ENCODE measurements at regions not wholly inside any gene's neighbourhood (a gene's known extent, or its start where the extent isn't known, plus 50 kb on each side); places are given as distances from the start of the nearest gene placed in this dataset.

DNA sequence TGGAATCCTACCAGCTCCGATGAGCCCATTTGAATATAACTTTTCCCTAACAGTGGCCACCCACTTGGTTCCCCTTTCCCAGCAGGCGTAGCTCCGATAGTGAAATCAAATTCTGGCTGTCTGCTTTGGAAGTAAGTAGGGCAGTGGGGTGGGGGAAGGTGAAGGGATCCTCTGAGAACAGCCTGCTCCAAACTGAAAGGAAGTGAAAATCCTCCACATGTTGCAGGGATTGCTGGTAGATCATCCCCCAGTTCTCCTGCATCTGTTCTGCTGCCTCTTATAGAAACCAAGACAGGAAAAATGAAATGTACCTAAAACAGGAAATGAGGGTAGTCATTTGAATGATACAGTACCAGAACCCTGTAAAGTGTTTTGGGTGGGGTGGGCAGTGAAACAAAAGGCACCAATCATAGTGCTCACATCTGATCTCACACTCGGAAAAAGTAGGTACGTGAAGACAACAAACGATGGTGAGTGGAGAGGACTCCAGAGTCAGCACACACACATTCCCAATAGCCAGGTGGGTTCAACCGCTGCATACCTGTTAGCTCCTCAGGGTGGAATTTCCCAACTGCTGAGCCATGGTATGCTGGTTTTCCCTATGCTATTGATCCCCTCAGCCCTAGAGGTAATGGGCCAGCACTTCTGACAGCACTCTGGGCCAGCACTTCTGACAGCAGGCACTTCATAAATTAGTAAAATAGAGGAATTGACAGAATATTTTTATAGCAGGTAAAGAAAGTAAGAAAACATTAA is 304.9 kb upstream of the ADAMTS9 start:
- Histone ChIP-seq H3K4me3 (ENCODE audit: low read depth, low read length) (no peak overlapping the region), H3K27me3 (replicated peaks; ENCODE audit: control insufficient read depth, insufficient read depth, low read length) (no peaks in the 10 kb centered on the region), H3K36me3 (ENCODE audit: control insufficient read depth, insufficient read depth, low read length) (no peaks in the 10 kb centered on the region), H3K4me1 (0 out of 2 replicates have a peak, but pooled peaks cover 5% of the 10 kb centered on the region), H3K9me3 (no peaks in the 10 kb centered on the region)
- no TSS peak for BruUV-seq (replicated peaks)
- CTCF ChIA-PET: no interaction called here
- no peak overlapping the region for H3K4me3 Mint-ChIP-seq (ENCODE audit: unreplicated experiment)
- H3K27ac Mint-ChIP-seq (ENCODE audit: unreplicated experiment): no peak overlapping the region
- peaks cover 9% of the 10 kb centered on the region for H3K9me3 Mint-ChIP-seq (ENCODE audit: unreplicated experiment)
- H3K4me1 Mint-ChIP-seq (ENCODE audit: low read depth, unreplicated experiment): no peaks in the 10 kb centered on the region
- POLR2A ChIA-PET: no interaction called here
- H3K27me3 Mint-ChIP-seq (ENCODE audit: insufficient read depth, unreplicated experiment): no peaks in the 10 kb centered on the region
- DNase-seq: no peak
- no peaks in the 10 kb centered on the region for H3K36me3 Mint-ChIP-seq (ENCODE audit: insufficient read depth, unreplicated experiment)
- intact Hi-C loops (cut with micrococcal nuclease; ENCODE audit: unreplicated experiment): no loop called here
- TF ChIP-seq, protein P1, sequence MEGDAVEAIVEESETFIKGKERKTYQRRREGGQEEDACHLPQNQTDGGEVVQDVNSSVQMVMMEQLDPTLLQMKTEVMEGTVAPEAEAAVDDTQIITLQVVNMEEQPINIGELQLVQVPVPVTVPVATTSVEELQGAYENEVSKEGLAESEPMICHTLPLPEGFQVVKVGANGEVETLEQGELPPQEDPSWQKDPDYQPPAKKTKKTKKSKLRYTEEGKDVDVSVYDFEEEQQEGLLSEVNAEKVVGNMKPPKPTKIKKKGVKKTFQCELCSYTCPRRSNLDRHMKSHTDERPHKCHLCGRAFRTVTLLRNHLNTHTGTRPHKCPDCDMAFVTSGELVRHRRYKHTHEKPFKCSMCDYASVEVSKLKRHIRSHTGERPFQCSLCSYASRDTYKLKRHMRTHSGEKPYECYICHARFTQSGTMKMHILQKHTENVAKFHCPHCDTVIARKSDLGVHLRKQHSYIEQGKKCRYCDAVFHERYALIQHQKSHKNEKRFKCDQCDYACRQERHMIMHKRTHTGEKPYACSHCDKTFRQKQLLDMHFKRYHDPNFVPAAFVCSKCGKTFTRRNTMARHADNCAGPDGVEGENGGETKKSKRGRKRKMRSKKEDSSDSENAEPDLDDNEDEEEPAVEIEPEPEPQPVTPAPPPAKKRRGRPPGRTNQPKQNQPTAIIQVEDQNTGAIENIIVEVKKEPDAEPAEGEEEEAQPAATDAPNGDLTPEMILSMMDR (IDR thresholded peaks at IDR 0.05; ENCODE audit: insufficient read depth in 1 of 2, low read depth in 1 of 2, low read length in 1 of 2, severe bottlenecking in 1 of 2, unreplicated experiment in 1 of 2): no peak

DNA sequence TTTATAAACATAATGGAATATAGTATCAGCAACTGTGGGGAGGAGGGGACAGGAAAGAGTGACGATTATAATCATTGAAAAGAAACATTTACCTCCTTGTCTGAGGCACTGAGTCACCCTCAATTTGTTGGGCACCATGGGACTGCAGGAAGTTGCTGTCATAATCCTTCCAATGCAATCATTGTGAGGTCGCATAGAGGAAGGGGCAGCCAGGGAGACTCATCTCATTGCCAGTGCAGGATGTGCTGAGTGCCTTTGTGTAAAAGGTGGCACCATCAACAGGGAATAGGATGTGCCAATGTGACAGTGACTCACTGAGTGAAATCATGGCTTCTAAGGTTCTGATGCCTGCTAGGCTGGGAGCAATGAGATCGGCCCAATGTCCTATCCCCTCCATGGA is 300.4 kb upstream of the ADAMTS9 start:
- BruUV-seq (replicated peaks): no TSS peak
- H3K4me3 Mint-ChIP-seq (ENCODE audit: unreplicated experiment): no peak overlapping the region
- no peak for DNase-seq
- TF ChIP-seq, protein P1 (IDR thresholded peaks at IDR 0.05; ENCODE audit: insufficient read depth in 1 of 2, low read depth in 1 of 2, low read length in 1 of 2, severe bottlenecking in 1 of 2, unreplicated experiment in 1 of 2): no peak
- intact Hi-C loops (cut with micrococcal nuclease; ENCODE audit: unreplicated experiment): no loop called here
- Histone ChIP-seq H3K36me3 (ENCODE audit: control insufficient read depth, insufficient read depth, low read length) (no peaks in the 10 kb centered on the region), H3K4me3 (ENCODE audit: low read depth, low read length) (no peak overlapping the region), H3K9me3 (no peaks in the 10 kb centered on the region), H3K4me1 (no peaks in the 10 kb centered on the region), H3K27me3 (replicated peaks; ENCODE audit: control insufficient read depth, insufficient read depth, low read length) (no peaks in the 10 kb centered on the region)
- no peaks in the 10 kb centered on the region for H3K27me3 Mint-ChIP-seq (ENCODE audit: insufficient read depth, unreplicated experiment)
- no peaks in the 10 kb centered on the region for H3K36me3 Mint-ChIP-seq (ENCODE audit: insufficient read depth, unreplicated experiment)
- ChIA-PET POLR2A (no interaction called here), CTCF (no interaction called here)
- H3K27ac Mint-ChIP-seq (ENCODE audit: unreplicated experiment): no peak overlapping the region
- no peaks in the 10 kb centered on the region for H3K4me1 Mint-ChIP-seq (ENCODE audit: low read depth, unreplicated experiment)
- H3K9me3 Mint-ChIP-seq (ENCODE audit: unreplicated experiment): peaks cover 9% of the 10 kb centered on the region

DNA sequence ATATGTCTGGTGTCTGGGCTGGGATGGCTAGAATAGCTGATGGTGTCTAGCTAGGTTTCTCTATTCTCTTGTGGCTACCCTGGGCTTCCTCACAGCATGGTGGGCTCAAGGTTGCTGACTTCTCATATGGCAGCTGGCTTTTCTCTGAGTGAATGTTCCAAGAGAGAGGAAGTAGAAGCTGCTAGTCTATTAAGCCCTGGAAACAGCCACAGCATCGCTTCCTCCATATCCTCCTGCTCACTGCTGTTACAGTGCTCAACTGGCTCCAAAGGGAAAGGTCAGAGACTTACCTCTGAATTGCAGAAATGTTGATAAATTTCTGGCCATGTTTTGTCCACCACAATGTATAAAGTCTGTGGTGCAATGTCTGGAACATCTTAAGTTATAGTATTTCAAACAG is 299.9 kb upstream of the ADAMTS9 start:
- Mint-ChIP-seq H3K9me3 (ENCODE audit: unreplicated experiment) (peaks cover 9% of the 10 kb centered on the region), H3K27ac (ENCODE audit: unreplicated experiment) (no peak overlapping the region), H3K4me1 (ENCODE audit: low read depth, unreplicated experiment) (no peaks in the 10 kb centered on the region), H3K4me3 (ENCODE audit: unreplicated experiment) (no peak overlapping the region), H3K36me3 (ENCODE audit: insufficient read depth, unreplicated experiment) (no peaks in the 10 kb centered on the region), H3K27me3 (ENCODE audit: insufficient read depth, unreplicated experiment) (no peaks in the 10 kb centered on the region)
- Histone ChIP-seq H3K4me3 (ENCODE audit: low read depth, low read length) (no peak overlapping the region), H3K9me3 (no peaks in the 10 kb centered on the region), H3K4me1 (no peaks in the 10 kb centered on the region), H3K27me3 (replicated peaks; ENCODE audit: control insufficient read depth, insufficient read depth, low read length) (no peaks in the 10 kb centered on the region), H3K36me3 (ENCODE audit: control insufficient read depth, insufficient read depth, low read length) (no peaks in the 10 kb centered on the region)
- TF ChIP-seq, protein P1 (IDR thresholded peaks at IDR 0.05; ENCODE audit: insufficient read depth in 1 of 2, low read depth in 1 of 2, low read length in 1 of 2, severe bottlenecking in 1 of 2, unreplicated experiment in 1 of 2): no peak
- no TSS peak for BruUV-seq (replicated peaks)
- CTCF ChIA-PET: interaction anchor here (0.7 kb wide), 1 partner anchor 176 kb away, joined by 3 read pairs; no protein-coding TSS in a partner anchor
- intact Hi-C loops (cut with micrococcal nuclease; ENCODE audit: unreplicated experiment): no loop called here
- DNase-seq: no peak
- POLR2A ChIA-PET: no interaction called here

Measured in Caco-2 (cell line).